ENCODE measurements at regions not wholly inside any gene's neighbourhood (a gene's known extent, or its start where the extent isn't known, plus 50 kb on each side); places are given as distances from the start of the nearest gene placed in this dataset.

DNA sequence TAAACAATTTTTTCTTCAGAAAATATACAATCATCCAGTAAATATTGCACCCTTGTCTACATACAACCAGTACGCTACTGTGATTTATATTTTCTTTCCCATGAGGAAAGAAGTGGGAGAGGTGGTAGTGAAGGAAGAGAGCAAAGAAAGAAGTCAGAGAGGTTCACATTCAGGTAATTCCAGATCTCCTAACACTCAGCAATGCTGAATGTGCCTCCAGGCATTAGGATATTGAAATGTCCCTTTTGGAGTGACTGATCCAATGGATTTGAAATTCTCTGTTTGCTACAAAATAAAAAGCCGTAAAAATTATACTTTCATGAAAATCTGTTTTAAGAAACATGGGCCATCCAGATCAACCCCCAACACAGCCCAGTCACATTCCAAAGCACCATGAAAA is 211.9 kb upstream of the NR3C2 start:
- no peaks in the 10 kb centered on the region for H3K27me3 Mint-ChIP-seq (ENCODE audit: unreplicated experiment)
- no peaks in the 10 kb centered on the region for H3K9me3 Mint-ChIP-seq (ENCODE audit: unreplicated experiment)
- no peak for DNase-seq (ENCODE audit: extremely low spot score, unreplicated experiment)
- TF ChIP-seq CTCF (IDR thresholded peaks at IDR 0.05) = no peak
- H3K4me1 Mint-ChIP-seq (ENCODE audit: unreplicated experiment) = no peaks in the 10 kb centered on the region
- no peak overlapping the region for H3K27ac Mint-ChIP-seq (ENCODE audit: unreplicated experiment)
- no peaks in the 10 kb centered on the region for H3K36me3 Mint-ChIP-seq (ENCODE audit: unreplicated experiment)
- no peak overlapping the region for H3K4me3 Mint-ChIP-seq (ENCODE audit: unreplicated experiment)

DNA sequence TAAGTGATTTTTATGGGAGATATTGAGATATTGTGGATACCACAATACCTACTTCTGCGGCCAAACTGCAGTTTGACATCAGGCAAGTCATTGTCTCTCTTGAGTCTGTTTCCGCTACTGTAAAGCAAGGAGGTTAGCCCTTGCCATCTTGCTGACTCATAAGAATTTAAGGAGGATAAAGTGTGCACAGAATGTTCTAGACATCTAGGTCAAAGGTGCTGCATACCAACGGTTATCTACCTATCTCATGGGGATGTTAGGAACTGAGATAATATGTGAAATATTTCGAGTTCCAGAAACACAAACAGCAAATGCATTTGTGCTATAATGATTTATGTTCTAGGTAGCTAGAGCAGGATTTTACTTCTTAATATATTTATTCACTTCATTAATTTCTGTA is 211.5 kb upstream of the NR3C2 start:
- Mint-ChIP-seq H3K9me3 (ENCODE audit: unreplicated experiment) (no peaks in the 10 kb centered on the region), H3K27ac (ENCODE audit: unreplicated experiment) (no peak overlapping the region), H3K4me3 (ENCODE audit: unreplicated experiment) (no peak overlapping the region), H3K27me3 (ENCODE audit: unreplicated experiment) (no peaks in the 10 kb centered on the region), H3K4me1 (ENCODE audit: unreplicated experiment) (no peaks in the 10 kb centered on the region), H3K36me3 (ENCODE audit: unreplicated experiment) (no peaks in the 10 kb centered on the region)
- no peak for DNase-seq (ENCODE audit: extremely low spot score, unreplicated experiment)
- no peak for TF ChIP-seq CTCF (IDR thresholded peaks at IDR 0.05)

DNA sequence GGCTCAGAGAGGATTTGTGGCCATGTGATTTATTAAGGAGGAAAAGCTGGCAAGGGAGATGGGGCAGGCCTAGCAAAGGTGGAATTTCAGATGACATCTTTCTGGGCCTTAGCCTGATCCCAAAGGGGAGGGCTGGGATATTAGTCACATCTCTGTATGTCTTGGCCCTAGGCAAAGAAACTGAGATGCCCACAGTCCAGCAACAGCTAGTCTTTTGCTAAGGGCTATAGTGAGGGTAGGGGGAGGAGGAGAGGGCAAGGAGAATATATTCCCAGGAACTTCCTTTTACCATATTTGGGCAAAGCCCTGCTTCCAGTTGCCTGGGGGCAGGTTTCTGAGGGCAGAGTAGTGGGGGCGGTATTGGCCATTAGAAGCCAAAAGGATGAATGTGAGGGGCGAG is 209.8 kb upstream of the NR3C2 start:
- Mint-ChIP-seq H3K9me3 (ENCODE audit: unreplicated experiment) (no peaks in the 10 kb centered on the region), H3K4me3 (ENCODE audit: unreplicated experiment) (no peak overlapping the region), H3K36me3 (ENCODE audit: unreplicated experiment) (no peaks in the 10 kb centered on the region), H3K27ac (ENCODE audit: unreplicated experiment) (no peak overlapping the region), H3K27me3 (ENCODE audit: unreplicated experiment) (no peaks in the 10 kb centered on the region), H3K4me1 (ENCODE audit: unreplicated experiment) (no peaks in the 10 kb centered on the region)
- no peak for DNase-seq (ENCODE audit: extremely low spot score, unreplicated experiment)
- no peak for TF ChIP-seq CTCF (IDR thresholded peaks at IDR 0.05)

DNA sequence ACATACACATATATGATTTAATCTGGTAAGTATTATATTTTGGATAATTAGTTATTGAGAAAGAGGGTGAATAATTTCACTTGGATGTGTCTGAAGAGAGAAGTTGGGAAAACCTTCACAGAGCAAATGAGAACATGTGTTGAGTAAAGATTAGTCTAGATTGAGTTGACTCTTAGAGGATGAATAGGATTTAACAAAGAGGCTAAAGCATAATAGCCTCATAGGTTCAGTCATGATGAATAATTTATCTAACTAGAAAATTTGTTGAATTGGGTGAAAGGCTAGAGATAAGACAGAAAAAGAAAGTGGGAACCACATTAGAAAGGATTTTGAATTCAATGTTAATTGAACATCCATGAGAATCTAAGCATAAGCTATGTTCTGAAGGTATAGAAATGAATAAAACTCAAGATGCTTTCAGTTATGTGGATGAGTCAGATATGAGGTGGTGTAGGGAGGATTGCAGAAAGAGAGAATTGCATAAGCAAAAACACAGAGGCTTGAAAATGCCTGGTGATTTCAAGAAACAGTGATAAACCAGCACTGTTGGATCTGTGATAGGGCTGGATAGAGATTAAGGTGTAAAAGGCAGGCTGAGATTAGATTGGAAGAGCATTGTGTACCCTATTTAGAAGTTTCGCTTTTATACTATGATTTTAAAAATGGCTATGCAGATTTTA is 207.6 kb upstream of the NR3C2 start:
- Mint-ChIP-seq H3K36me3 (ENCODE audit: unreplicated experiment) (no peaks in the 10 kb centered on the region), H3K4me1 (ENCODE audit: unreplicated experiment) (no peaks in the 10 kb centered on the region), H3K9me3 (ENCODE audit: unreplicated experiment) (no peaks in the 10 kb centered on the region), H3K27ac (ENCODE audit: unreplicated experiment) (no peak overlapping the region), H3K4me3 (ENCODE audit: unreplicated experiment) (no peak overlapping the region), H3K27me3 (ENCODE audit: unreplicated experiment) (no peaks in the 10 kb centered on the region)
- DNase-seq (ENCODE audit: extremely low spot score, unreplicated experiment) = no peak
- no peak for TF ChIP-seq CTCF (IDR thresholded peaks at IDR 0.05)

GRCh38 chr4:148643851-148644250 is 201.6 kb upstream of the NR3C2 start:
- no peaks in the 10 kb centered on the region for H3K36me3 Mint-ChIP-seq (ENCODE audit: unreplicated experiment)
- H3K4me1 Mint-ChIP-seq (ENCODE audit: unreplicated experiment) = no peaks in the 10 kb centered on the region
- DNase-seq (ENCODE audit: extremely low spot score, unreplicated experiment) = no peak
- no peak overlapping the region for H3K27ac Mint-ChIP-seq (ENCODE audit: unreplicated experiment)
- H3K4me3 Mint-ChIP-seq (ENCODE audit: unreplicated experiment) = no peak overlapping the region
- H3K27me3 Mint-ChIP-seq (ENCODE audit: unreplicated experiment) = no peaks in the 10 kb centered on the region
- no peak for TF ChIP-seq CTCF (IDR thresholded peaks at IDR 0.05)
- H3K9me3 Mint-ChIP-seq (ENCODE audit: unreplicated experiment) = peaks cover 12% of the 10 kb centered on the region

All from osteocyte (in vitro differentiated cells).